ENCODE measurements at regions not wholly inside any gene's neighbourhood (a gene's known extent, or its start where the extent isn't known, plus 50 kb on each side); places are given as distances from the start of the nearest gene placed in this dataset.

DNA sequence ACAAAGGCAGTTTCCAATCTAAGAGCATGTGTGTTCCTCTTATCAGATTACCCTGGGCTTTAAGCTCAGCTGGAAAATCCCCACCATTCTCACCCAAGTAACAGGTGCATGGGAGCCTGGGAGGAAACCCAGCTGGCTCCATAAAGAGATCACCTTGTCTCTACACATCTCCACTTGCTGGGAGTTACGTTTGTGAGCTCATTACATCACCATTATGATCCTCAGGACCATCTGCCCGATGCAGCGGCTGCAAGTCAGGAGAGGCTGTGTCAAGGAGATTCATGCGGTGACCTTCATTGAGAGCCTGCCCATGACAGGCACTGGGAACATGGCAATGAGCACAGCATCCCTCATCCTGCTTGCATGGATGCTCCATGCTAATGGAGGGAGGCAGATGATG lies 618.0 kb downstream of the NPHP4 start:
- CTCF ChIA-PET, result no interaction called here
- peaks cover 8% of the 10 kb centered on the region for H3K9me3 Mint-ChIP-seq
- no peak for DNase-seq
- no peak overlapping the region for H3K27ac Mint-ChIP-seq
- intact Hi-C loops (cut with micrococcal nuclease), result no loop called here
- peaks cover 9% of the 10 kb centered on the region for H3K36me3 Mint-ChIP-seq
- peaks cover 17% of the 10 kb centered on the region for H3K4me1 Mint-ChIP-seq (ENCODE audit: low read depth)
- POLR2A ChIA-PET, result no interaction called here
- no peak overlapping the region for H3K4me3 Mint-ChIP-seq
- H3K27me3 Mint-ChIP-seq, result no peaks in the 10 kb centered on the region

GRCh38 chr1:5373281-5373680 lies 618.9 kb downstream of the NPHP4 start:
- Mint-ChIP-seq H3K27ac (no peak overlapping the region), H3K9me3 (peaks cover 8% of the 10 kb centered on the region), H3K27me3 (no peaks in the 10 kb centered on the region), H3K4me1 (ENCODE audit: low read depth) (peaks cover 21% of the 10 kb centered on the region), H3K36me3 (peaks cover 9% of the 10 kb centered on the region), H3K4me3 (no peak overlapping the region)
- DNase-seq, result no peak
- POLR2A ChIA-PET, result no interaction called here
- intact Hi-C loops (cut with micrococcal nuclease), result no loop called here
- CTCF ChIA-PET, result no interaction called here

- CTCF ChIA-PET, result no interaction called here
- no peak for DNase-seq
- Mint-ChIP-seq H3K36me3 (peaks cover 9% of the 10 kb centered on the region), H3K9me3 (peaks cover 8% of the 10 kb centered on the region), H3K4me1 (ENCODE audit: low read depth) (peaks cover 21% of the 10 kb centered on the region), H3K4me3 (no peak overlapping the region), H3K27me3 (no peaks in the 10 kb centered on the region), H3K27ac (no peak overlapping the region)
- POLR2A ChIA-PET, result no interaction called here
- intact Hi-C loops (cut with micrococcal nuclease), result no loop called here
Observed at GRCh38 chr1:5371270-5371669, 621.0 kb downstream of the NPHP4 start.

DNA sequence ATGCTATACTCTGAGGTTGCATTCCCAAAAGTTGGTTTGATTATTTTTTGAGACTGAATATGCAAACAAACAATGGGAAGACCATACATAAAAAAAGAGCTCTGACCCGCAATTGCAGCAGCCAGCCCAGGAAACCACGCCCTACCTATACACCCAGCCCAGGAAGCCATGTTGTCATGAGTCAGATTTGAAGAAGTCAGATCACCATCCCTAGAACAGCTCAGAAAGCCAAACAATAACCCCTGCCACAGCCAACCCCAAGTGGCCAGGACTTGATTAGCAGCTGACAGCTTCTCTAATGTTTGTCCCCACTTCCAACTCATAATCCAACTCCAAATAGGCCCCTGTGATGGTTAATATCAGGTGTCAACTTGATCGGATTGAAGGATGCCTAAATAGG lies 621.9 kb downstream of the NPHP4 start:
- peaks cover 8% of the 10 kb centered on the region for H3K9me3 Mint-ChIP-seq
- peak; percentile 50 for DNase-seq
- intact Hi-C loops (cut with micrococcal nuclease), result no loop called here
- no peak overlapping the region for H3K4me3 Mint-ChIP-seq
- H3K27me3 Mint-ChIP-seq, result no peaks in the 10 kb centered on the region
- H3K27ac Mint-ChIP-seq, result no peak overlapping the region
- CTCF ChIA-PET, result no interaction called here
- POLR2A ChIA-PET, result interaction anchor here (0.9 kb wide), 1 partner anchor 19 kb away, joined by 3 read pairs; no protein-coding TSS in a partner anchor
- H3K4me1 Mint-ChIP-seq (ENCODE audit: low read depth), result peaks cover 21% of the 10 kb centered on the region
- peaks cover 9% of the 10 kb centered on the region for H3K36me3 Mint-ChIP-seq

DNA sequence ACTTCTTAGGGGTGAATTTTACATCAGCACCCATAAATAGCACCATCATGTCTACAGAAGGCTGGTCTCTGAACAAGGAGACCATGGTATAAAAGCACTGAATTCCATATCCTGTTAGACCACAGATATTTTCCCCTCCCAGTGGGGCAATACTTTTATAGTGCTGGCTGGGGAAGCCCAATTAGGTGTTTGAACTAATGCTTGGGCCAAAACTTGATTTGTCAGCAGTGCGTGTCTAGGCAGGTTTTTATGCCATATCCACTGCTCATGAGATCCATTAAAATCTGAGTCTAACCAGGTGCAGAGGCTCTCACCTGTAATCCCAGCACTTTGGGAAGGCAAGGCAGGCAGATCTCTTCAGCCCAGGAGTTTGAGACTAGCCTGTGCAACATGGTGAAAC lies 623.0 kb downstream of the NPHP4 start:
- Mint-ChIP-seq H3K4me1 (ENCODE audit: low read depth) (peaks cover 21% of the 10 kb centered on the region), H3K36me3 (peaks cover 9% of the 10 kb centered on the region), H3K9me3 (peaks cover 8% of the 10 kb centered on the region), H3K27me3 (no peaks in the 10 kb centered on the region), H3K27ac (no peak overlapping the region), H3K4me3 (no peak overlapping the region)
- intact Hi-C loops (cut with micrococcal nuclease), result no loop called here
- ChIA-PET POLR2A (interaction anchor here (0.6 kb wide), 1 partner anchor 1522 kb away, joined by 4 read pairs; no protein-coding TSS in a partner anchor), CTCF (no interaction called here)
- no peak for DNase-seq

GRCh38 chr1:5368201-5368600 lies 624.0 kb downstream of the NPHP4 start:
- H3K36me3 Mint-ChIP-seq, result peaks cover 3% of the 10 kb centered on the region
- H3K27me3 Mint-ChIP-seq, result no peaks in the 10 kb centered on the region
- DNase-seq, result no peak
- ChIA-PET POLR2A (no interaction called here), CTCF (no interaction called here)
- intact Hi-C loops (cut with micrococcal nuclease), result no loop called here
- no peak overlapping the region for H3K27ac Mint-ChIP-seq
- H3K4me1 Mint-ChIP-seq (ENCODE audit: low read depth), result peaks cover 21% of the 10 kb centered on the region
- no peak overlapping the region for H3K4me3 Mint-ChIP-seq
- peaks cover under 1% of the 10 kb centered on the region for H3K9me3 Mint-ChIP-seq

DNA sequence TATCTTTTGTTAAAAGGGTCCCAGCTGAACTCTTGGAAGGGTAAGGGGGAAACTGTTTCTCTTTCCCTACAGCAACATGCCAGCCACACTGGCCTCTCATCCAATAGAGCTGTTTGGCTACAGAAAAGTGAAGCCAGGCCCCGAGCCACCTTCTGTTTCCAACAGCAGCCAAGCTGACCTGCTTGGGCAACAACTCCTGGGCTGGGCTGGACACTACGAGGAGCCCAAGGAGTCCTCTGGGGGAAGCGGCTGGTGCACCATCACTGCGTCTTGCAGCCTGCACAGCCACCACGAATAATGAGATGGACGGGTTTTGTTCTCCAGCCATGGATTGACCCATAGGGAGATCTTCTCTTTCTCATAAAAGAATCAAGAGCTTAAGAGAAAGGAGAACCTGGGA lies 624.9 kb downstream of the NPHP4 start:
- no peak for DNase-seq
- intact Hi-C loops (cut with micrococcal nuclease), result no loop called here
- H3K27me3 Mint-ChIP-seq, result no peaks in the 10 kb centered on the region
- ChIA-PET POLR2A (no interaction called here), CTCF (no interaction called here)
- peaks cover 21% of the 10 kb centered on the region for H3K4me1 Mint-ChIP-seq (ENCODE audit: low read depth)
- no peak overlapping the region for H3K4me3 Mint-ChIP-seq
- no peak overlapping the region for H3K27ac Mint-ChIP-seq
- peaks cover 3% of the 10 kb centered on the region for H3K36me3 Mint-ChIP-seq
- H3K9me3 Mint-ChIP-seq, result no peaks in the 10 kb centered on the region

DNA sequence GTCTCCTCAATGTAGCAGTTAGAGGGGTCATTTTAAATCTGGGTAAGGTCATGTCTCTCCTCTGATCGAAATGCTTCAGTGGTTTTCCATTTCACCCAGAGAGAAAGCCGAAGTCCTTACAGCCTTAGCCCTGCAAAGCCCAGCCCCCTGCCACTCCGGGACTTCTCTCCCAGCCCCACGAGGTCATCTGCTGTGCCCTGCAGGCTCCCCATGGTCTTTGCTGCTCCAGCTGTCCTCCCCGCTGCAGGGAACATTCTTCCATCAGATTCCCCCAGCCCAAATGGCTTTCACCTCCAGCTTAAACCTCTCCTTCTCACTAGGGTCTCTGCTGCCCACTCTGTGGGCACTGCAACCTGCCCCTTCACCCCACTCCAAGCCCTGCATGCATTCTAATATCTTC lies 626.5 kb downstream of the NPHP4 start:
- H3K27ac Mint-ChIP-seq, result no peak overlapping the region
- peaks cover 14% of the 10 kb centered on the region for H3K4me1 Mint-ChIP-seq (ENCODE audit: low read depth)
- no peaks in the 10 kb centered on the region for H3K9me3 Mint-ChIP-seq
- H3K36me3 Mint-ChIP-seq, result no peaks in the 10 kb centered on the region
- no peak overlapping the region for H3K4me3 Mint-ChIP-seq
- ChIA-PET POLR2A (no interaction called here), CTCF (no interaction called here)
- intact Hi-C loops (cut with micrococcal nuclease), result no loop called here
- DNase-seq, result no peak
- H3K27me3 Mint-ChIP-seq, result no peaks in the 10 kb centered on the region

- Mint-ChIP-seq H3K36me3 (peaks cover under 1% of the 10 kb centered on the region), H3K4me1 (ENCODE audit: low read depth) (peaks cover 4% of the 10 kb centered on the region), H3K27me3 (no peaks in the 10 kb centered on the region), H3K9me3 (peaks cover under 1% of the 10 kb centered on the region), H3K4me3 (no peak overlapping the region), H3K27ac (no peak overlapping the region)
- DNase-seq, result no peak
- ChIA-PET POLR2A (no interaction called here), CTCF (no interaction called here)
- intact Hi-C loops (cut with micrococcal nuclease), result no loop called here
Observed at GRCh38 chr1:5364591-5364990, 627.6 kb downstream of the NPHP4 start.

- Mint-ChIP-seq H3K9me3 (peaks cover 18% of the 10 kb centered on the region), H3K36me3 (peaks cover 6% of the 10 kb centered on the region), H3K27me3 (peaks cover 2% of the 10 kb centered on the region), H3K4me3 (no peak overlapping the region), H3K4me1 (ENCODE audit: low read depth) (no peaks in the 10 kb centered on the region), H3K27ac (no peak overlapping the region)
- DNase-seq, result no peak
- intact Hi-C loops (cut with micrococcal nuclease), result no loop called here
- CTCF ChIA-PET, result no interaction called here
- POLR2A ChIA-PET, result no interaction called here
Observed at GRCh38 chr1:5354681-5355080, 637.5 kb downstream of the NPHP4 start.

DNA sequence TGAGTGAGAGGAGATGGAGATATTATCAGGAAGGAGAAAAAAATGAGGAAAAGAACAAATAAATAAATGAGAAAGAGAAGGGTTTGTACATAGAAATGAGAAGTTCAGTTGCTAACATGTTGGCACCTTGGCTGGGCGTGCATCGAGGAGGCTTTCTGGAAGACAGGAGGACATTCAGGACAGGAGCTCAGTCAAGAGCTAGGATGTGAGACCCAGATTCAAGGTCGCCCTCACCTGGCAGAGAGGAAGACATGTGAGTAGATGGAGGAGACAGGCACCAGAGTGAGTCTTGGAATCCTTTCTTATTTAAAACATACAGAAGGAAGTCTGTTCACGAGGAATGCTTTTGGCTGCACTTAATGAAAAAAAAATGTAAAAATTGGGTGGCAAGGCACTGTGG lies 640.9 kb downstream of the NPHP4 start:
- POLR2A ChIA-PET, result no interaction called here
- DNase-seq, result no peak
- peaks cover 7% of the 10 kb centered on the region for H3K4me1 Mint-ChIP-seq (ENCODE audit: low read depth)
- CTCF ChIA-PET, result no interaction called here
- intact Hi-C loops (cut with micrococcal nuclease), result no loop called here
- H3K27me3 Mint-ChIP-seq, result peaks cover 1% of the 10 kb centered on the region
- no peak overlapping the region for H3K27ac Mint-ChIP-seq
- H3K4me3 Mint-ChIP-seq, result no peak overlapping the region
- H3K36me3 Mint-ChIP-seq, result peaks cover 3% of the 10 kb centered on the region
- peaks cover 13% of the 10 kb centered on the region for H3K9me3 Mint-ChIP-seq

DNA sequence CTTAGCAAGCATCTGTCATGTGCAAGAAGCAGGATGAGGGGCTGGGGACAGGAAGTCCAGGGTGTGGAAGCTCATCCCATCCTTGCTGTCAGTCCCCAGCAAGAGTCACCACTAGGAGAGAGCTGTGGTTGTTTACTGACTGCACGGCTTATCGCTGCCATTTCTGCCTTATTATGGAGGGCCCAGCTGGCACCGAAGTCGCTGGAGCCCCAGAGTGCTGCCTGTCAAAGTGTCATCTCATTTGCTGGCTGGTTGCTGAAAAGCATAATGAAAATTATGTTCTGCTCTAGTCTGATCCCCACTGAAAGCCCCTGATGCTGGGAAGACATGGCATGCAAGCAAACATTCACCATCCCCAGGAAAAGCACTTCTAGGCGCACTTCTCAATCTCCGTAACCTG lies 642.7 kb downstream of the NPHP4 start:
- ChIA-PET CTCF (no interaction called here), POLR2A (no interaction called here)
- intact Hi-C loops (cut with micrococcal nuclease), result no loop called here
- Mint-ChIP-seq H3K4me3 (no peak overlapping the region), H3K27ac (no peak overlapping the region), H3K27me3 (peaks cover 1% of the 10 kb centered on the region), H3K9me3 (peaks cover 6% of the 10 kb centered on the region), H3K4me1 (ENCODE audit: low read depth) (peaks cover 7% of the 10 kb centered on the region), H3K36me3 (no peaks in the 10 kb centered on the region)
- no peak for DNase-seq

- ChIA-PET CTCF (no interaction called here), POLR2A (no interaction called here)
Observed at GRCh38 chr1:5348732-5349465, 643.3 kb downstream of the NPHP4 start.

More at GRCh38 chr1:5348732-5349465, 643.3 kb downstream of the NPHP4 start:
- Mint-ChIP-seq H3K4me1 (ENCODE audit: low read depth) (peaks cover 7% of the 10 kb centered on the region), H3K27me3 (peaks cover 1% of the 10 kb centered on the region), H3K27ac (no peak overlapping the region), H3K9me3 (peaks cover 6% of the 10 kb centered on the region), H3K4me3 (no peak overlapping the region), H3K36me3 (no peaks in the 10 kb centered on the region)
- intact Hi-C loops (cut with micrococcal nuclease), result no loop called here
- peak; percentile 10 for DNase-seq
